OCI-LY7 (cell line): ENCODE measurements at regions not wholly inside any gene's neighbourhood (a gene's known extent, or its start where the extent isn't known, plus 50 kb on each side); places are given as distances from the start of the nearest gene placed in this dataset.

Experiments used
- BruUV-seq: library from RNA; stranded (reverse); fragments of 400-500 nt; replicated peaks from 2 replicates; lab custom pipeline; 2021; lab: Mats Ljungman, UMichigan
- CTCF ChIA-PET: fragments of 300-600 bp; sonication (Branson Sonifier 250); formaldehyde crosslinking; loops from one replicate; lab custom pipeline; 2022; ENCODE audit warnings: antibody characterized with exemption; ENCODE audit not compliant: unreplicated experiment; lab: Charles Lee
- POLR2A ChIA-PET: fragments of 300-600 bp; sonication (Branson Sonifier 250); formaldehyde crosslinking; loops from one replicate; lab custom pipeline; 2022; ENCODE audit warnings: antibody characterized with exemption; lab: Charles Lee
- DNase-seq: peaks from one replicate; pipeline ENCODE4 v3.0.0-alpha.2; 2015; ENCODE audit warnings: low spot score
- H2AFZ ChIP-seq: fragments of 200-600 bp; sonication (generic), shearing (Covaris generic); 2 replicates; pipeline ENCODE4 v1.6.1; 2014; ENCODE audit warnings: mild to moderate bottlenecking, antibody characterized with exemption, low read length, moderate library complexity
- H3K27ac ChIP-seq: fragments of 200-600 bp; sonication (generic); 2 replicates; pipeline ENCODE4 v1.5.1; 2014; ENCODE audit warnings: mixed run types, low read depth, mild to moderate bottlenecking, moderate library complexity, low read length, inconsistent platforms; ENCODE audit not compliant: poor library complexity, severe bottlenecking
- H3K36me3 ChIP-seq: fragments of 200-600 bp; sonication (generic); 2 replicates; pipeline ENCODE4 v1.6.1; 2014; ENCODE audit warnings: mild to moderate bottlenecking, antibody characterized with exemption, low read length, moderate library complexity, mixed read lengths; ENCODE audit not compliant: insufficient read depth
- H3K4me1 ChIP-seq: fragments of 200-600 bp; sonication (generic); 2 replicates; pipeline ENCODE4 v1.5.1; 2014; ENCODE audit warnings: mild to moderate bottlenecking, low read length; ENCODE audit not compliant: insufficient read depth, poor library complexity, severe bottlenecking
- H3K4me2 ChIP-seq: fragments of 200-600 bp; sonication (generic); 2 replicates; pipeline ENCODE4 v1.6.1; 2014; ENCODE audit warnings: mild to moderate bottlenecking, low read length
- H3K4me3 ChIP-seq: fragments of 200-600 bp; sonication (generic); 2 replicates; pipeline ENCODE4 v1.5.1; 2014; ENCODE audit warnings: mild to moderate bottlenecking, low read depth, low read length; ENCODE audit not compliant: poor library complexity, severe bottlenecking
- H3K79me2 ChIP-seq: fragments of 200-600 bp; sonication (generic); 2 replicates; pipeline ENCODE4 v1.6.1; 2016; ENCODE audit warnings: low read depth, mild to moderate bottlenecking, low read length, moderate library complexity, mixed read lengths; ENCODE audit not compliant: insufficient read depth
- H3K9me2 ChIP-seq: fragments of 200-600 bp; sonication (generic); 2 replicates; pipeline ENCODE4 v1.6.1; 2016; ENCODE audit warnings: mild to moderate bottlenecking, low read length, mixed read lengths; ENCODE audit not compliant: insufficient read depth
- H3K9me3 ChIP-seq: fragments of 200-600 bp; sonication (generic); 2 replicates; pipeline ENCODE4 v1.6.1; 2014; ENCODE audit warnings: mild to moderate bottlenecking, mixed run types, low read length, mixed read lengths
- H4K20me1 ChIP-seq: fragments of 200-600 bp; sonication (generic); 2 replicates; pipeline ENCODE4 v1.6.1; 2014; ENCODE audit warnings: mild to moderate bottlenecking, antibody characterized with exemption, low read length, moderate library complexity, mixed read lengths; ENCODE audit not compliant: insufficient read depth
- EZH2phosphoT487 ChIP-seq: fragments of 200-600 bp; sonication (generic); IDR thresholded peaks from 2 replicates; pipeline ENCODE4 v1.6.1; 2018; ENCODE audit warnings: low read depth, borderline replicate concordance, mild to moderate bottlenecking, mixed run types, antibody characterized with exemption, low read length, moderate library complexity, mixed read lengths
- intact Hi-C: fragments of 100-400 bp; cut with micrococcal nuclease; formaldehyde crosslinking; loops from one replicate; pipeline ENCODE4 v1.10.0; 2022; ENCODE audit not compliant: unreplicated experiment
- TF ChIP-seq, protein P1 (sequence below): fragments of 200-600 bp; sonication (generic); conservative IDR thresholded peaks from 2 replicates; pipeline ENCODE4 v1.5.1; 2014; ENCODE audit warnings: mild to moderate bottlenecking, antibody characterized with exemption, low read length, moderate library complexity, mixed read lengths

DNA sequence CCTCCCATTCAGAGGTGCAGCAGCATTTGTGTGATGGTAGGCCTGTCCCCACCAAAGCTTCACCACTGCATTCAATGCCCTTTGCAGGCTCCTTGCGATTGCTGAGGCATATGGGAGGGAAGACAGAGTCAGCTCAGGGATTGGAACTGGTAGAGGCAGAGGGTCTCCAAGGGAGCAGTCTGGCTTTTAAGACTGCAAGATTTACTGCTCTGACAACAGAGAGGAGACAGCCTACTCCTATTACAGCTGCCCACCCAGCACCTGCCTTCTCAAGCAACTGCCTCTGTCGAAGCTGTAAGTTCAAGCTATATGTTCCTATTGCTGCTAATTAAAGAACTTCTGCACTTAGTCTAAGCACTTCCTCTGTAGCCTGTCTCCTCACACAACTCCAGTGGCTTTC is 481.8 kb downstream of the FGF13 start:
- CTCF ChIA-PET, result no interaction called here

DNA sequence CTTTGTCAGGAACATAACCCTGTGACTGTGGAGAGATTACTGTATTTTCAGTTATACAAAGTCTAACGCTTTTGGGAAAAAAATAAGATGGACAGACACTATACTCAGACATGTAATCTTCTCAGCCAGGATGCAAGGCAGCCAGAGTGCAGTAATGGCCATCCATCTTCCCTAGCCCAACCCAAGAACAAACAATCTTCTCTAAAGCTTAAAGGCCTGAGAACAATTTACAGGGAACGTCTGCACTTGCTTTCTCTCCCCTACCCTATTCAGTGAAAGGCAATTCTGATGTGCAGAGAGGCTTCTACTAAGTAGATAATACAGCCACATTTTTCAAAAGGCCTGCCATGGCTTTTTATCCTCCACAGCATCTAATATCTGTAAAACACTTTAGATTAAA is 471.3 kb downstream of the FGF13 start:
- POLR2A ChIA-PET, result no interaction called here
- intact Hi-C loops, result no loop called here
- Histone ChIP-seq H3K4me3 (no peak overlapping the region), H2AFZ (no peak overlapping the region), H3K4me2 (no peak overlapping the region), H3K9me3 (no peaks in the 10 kb centered on the region), H3K9me2 (no peaks in the 10 kb centered on the region), H3K36me3 (no peaks in the 10 kb centered on the region), H3K79me2 (no peaks in the 10 kb centered on the region), H3K4me1 (no peaks in the 10 kb centered on the region), H4K20me1 (no peaks in the 10 kb centered on the region), H3K27ac (no peak overlapping the region)
- CTCF ChIA-PET, result no interaction called here
- TF ChIP-seq, protein P1, sequence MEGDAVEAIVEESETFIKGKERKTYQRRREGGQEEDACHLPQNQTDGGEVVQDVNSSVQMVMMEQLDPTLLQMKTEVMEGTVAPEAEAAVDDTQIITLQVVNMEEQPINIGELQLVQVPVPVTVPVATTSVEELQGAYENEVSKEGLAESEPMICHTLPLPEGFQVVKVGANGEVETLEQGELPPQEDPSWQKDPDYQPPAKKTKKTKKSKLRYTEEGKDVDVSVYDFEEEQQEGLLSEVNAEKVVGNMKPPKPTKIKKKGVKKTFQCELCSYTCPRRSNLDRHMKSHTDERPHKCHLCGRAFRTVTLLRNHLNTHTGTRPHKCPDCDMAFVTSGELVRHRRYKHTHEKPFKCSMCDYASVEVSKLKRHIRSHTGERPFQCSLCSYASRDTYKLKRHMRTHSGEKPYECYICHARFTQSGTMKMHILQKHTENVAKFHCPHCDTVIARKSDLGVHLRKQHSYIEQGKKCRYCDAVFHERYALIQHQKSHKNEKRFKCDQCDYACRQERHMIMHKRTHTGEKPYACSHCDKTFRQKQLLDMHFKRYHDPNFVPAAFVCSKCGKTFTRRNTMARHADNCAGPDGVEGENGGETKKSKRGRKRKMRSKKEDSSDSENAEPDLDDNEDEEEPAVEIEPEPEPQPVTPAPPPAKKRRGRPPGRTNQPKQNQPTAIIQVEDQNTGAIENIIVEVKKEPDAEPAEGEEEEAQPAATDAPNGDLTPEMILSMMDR, result no peak
- TF ChIP-seq EZH2phosphoT487, result no peak
- BruUV-seq, result no TSS peak
- no peak for DNase-seq

More for the DNA sequence above, 481.8 kb downstream of the FGF13 start:
- H3K9me2 ChIP-seq, result no peaks in the 10 kb centered on the region
- H4K20me1 ChIP-seq, result no peaks in the 10 kb centered on the region
- BruUV-seq, result no TSS peak
- H3K27ac ChIP-seq, result no peak overlapping the region
- POLR2A ChIA-PET, result no interaction called here
- DNase-seq, result no peak
- H3K4me3 ChIP-seq, result no peak overlapping the region
- H3K4me2 ChIP-seq, result no peak overlapping the region
- no peaks in the 10 kb centered on the region for H3K36me3 ChIP-seq
- intact Hi-C loops, result no loop called here
- no peaks in the 10 kb centered on the region for H3K4me1 ChIP-seq
- H3K79me2 ChIP-seq, result no peaks in the 10 kb centered on the region
- H3K9me3 ChIP-seq, result no peaks in the 10 kb centered on the region
- TF ChIP-seq EZH2phosphoT487, result no peak
- TF ChIP-seq, protein P1, result no peak
- H2AFZ ChIP-seq, result no peak overlapping the region

DNA sequence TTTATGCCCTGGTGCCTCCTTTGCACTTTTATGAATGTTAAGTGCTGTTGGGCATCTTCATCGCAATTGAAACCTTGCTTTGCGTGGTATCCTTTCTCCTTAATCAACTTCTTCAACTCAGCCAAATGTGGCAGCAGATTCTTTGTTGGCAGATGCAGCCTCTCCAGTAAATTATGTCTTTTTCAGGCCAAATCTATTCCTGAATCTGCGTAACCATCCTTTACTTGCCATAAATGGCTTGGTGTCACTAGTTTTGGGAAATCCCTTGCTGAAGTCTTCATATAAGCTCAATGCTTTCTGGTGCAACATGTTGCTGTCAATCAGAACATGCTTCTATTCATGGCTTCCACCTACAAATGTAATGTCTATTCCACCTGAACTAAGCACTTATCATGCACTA is 457.5 kb downstream of the FGF13 start:
- Histone ChIP-seq H3K36me3 (no peaks in the 10 kb centered on the region), H3K4me2 (no peak overlapping the region), H3K9me3 (no peaks in the 10 kb centered on the region), H3K4me1 (no peaks in the 10 kb centered on the region), H3K9me2 (no peaks in the 10 kb centered on the region), H4K20me1 (no peaks in the 10 kb centered on the region), H3K4me3 (no peak overlapping the region), H2AFZ (no peak overlapping the region), H3K27ac (no peak overlapping the region), H3K79me2 (no peaks in the 10 kb centered on the region)
- BruUV-seq, result no TSS peak
- POLR2A ChIA-PET, result no interaction called here
- intact Hi-C loops, result no loop called here
- CTCF ChIA-PET, result no interaction called here
- DNase-seq, result no peak
- TF ChIP-seq, protein P1, result no peak
- TF ChIP-seq EZH2phosphoT487, result no peak
